ENCODE measurements at regions not wholly inside any gene's neighbourhood (a gene's known extent, or its start where the extent isn't known, plus 50 kb on each side); places are given as distances from the start of the nearest gene placed in this dataset.

- TF ChIP-seq, protein P1, sequence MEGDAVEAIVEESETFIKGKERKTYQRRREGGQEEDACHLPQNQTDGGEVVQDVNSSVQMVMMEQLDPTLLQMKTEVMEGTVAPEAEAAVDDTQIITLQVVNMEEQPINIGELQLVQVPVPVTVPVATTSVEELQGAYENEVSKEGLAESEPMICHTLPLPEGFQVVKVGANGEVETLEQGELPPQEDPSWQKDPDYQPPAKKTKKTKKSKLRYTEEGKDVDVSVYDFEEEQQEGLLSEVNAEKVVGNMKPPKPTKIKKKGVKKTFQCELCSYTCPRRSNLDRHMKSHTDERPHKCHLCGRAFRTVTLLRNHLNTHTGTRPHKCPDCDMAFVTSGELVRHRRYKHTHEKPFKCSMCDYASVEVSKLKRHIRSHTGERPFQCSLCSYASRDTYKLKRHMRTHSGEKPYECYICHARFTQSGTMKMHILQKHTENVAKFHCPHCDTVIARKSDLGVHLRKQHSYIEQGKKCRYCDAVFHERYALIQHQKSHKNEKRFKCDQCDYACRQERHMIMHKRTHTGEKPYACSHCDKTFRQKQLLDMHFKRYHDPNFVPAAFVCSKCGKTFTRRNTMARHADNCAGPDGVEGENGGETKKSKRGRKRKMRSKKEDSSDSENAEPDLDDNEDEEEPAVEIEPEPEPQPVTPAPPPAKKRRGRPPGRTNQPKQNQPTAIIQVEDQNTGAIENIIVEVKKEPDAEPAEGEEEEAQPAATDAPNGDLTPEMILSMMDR (conservative IDR thresholded peaks at IDR 0.05): no peak
- TF ChIP-seq EZH2 (IDR thresholded peaks at IDR 0.05; ENCODE audit: low read depth): no peak
- no peak overlapping the region for H2AFZ ChIP-seq
- no peak overlapping the region for H3K4me2 ChIP-seq
- no peaks in the 10 kb centered on the region for H3K9me3 ChIP-seq (ENCODE audit: insufficient read depth, low read depth)
- H4K20me1 ChIP-seq (ENCODE audit: insufficient read depth): no peaks in the 10 kb centered on the region
- H3K27me3 ChIP-seq (ENCODE audit: insufficient read depth, low read depth): no peaks in the 10 kb centered on the region
- no peak overlapping the region for H3K27ac ChIP-seq
- H3F3A ChIP-seq (ENCODE audit: insufficient read depth, low read depth): no peaks in the 10 kb centered on the region
- H3K4me1 ChIP-seq (replicated peaks; ENCODE audit: insufficient read depth): no peaks in the 10 kb centered on the region
- H3K36me3 ChIP-seq (ENCODE audit: low read depth): no peaks in the 10 kb centered on the region
- BruUV-seq (replicated peaks): no TSS peak
- no peaks in the 10 kb centered on the region; the same call in 1 of the 2 replicates for H3K9me2 ChIP-seq (ENCODE audit: insufficient read depth)
- intact Hi-C loops (cut with micrococcal nuclease; ENCODE audit: unreplicated experiment): no loop called here
- CTCF ChIA-PET: no interaction called here
- DNase-seq: no peak
- no peak overlapping the region for H3K4me3 ChIP-seq
- POLR2A ChIA-PET (ENCODE audit: unreplicated experiment): no interaction called here
- H3K79me2 ChIP-seq (ENCODE audit: low read depth): no peaks in the 10 kb centered on the region
Observed at GRCh38 chr12:85393606-85394005, 113.6 kb downstream of the ALX1 start.

- Histone ChIP-seq H3K27me3 (ENCODE audit: insufficient read depth, low read depth) (no peaks in the 10 kb centered on the region), H3K4me2 (no peak overlapping the region), H3K4me1 (replicated peaks; ENCODE audit: insufficient read depth) (no peaks in the 10 kb centered on the region), H3F3A (ENCODE audit: insufficient read depth, low read depth) (no peaks in the 10 kb centered on the region), H2AFZ (no peak overlapping the region), H3K4me3 (no peak overlapping the region), H4K20me1 (ENCODE audit: insufficient read depth) (no peaks in the 10 kb centered on the region), H3K27ac (no peak overlapping the region), H3K79me2 (ENCODE audit: low read depth) (no peaks in the 10 kb centered on the region), H3K36me3 (ENCODE audit: low read depth) (no peaks in the 10 kb centered on the region), H3K9me2 (ENCODE audit: insufficient read depth) (no peaks in the 10 kb centered on the region; the same call in 1 of the 2 replicates), H3K9me3 (ENCODE audit: insufficient read depth, low read depth) (no peaks in the 10 kb centered on the region)
- ChIA-PET POLR2A (ENCODE audit: unreplicated experiment) (no interaction called here), CTCF (no interaction called here)
- no peak for TF ChIP-seq EZH2 (IDR thresholded peaks at IDR 0.05; ENCODE audit: low read depth)
- TF ChIP-seq, protein P1 (conservative IDR thresholded peaks at IDR 0.05): no peak
- no TSS peak for BruUV-seq (replicated peaks)
- no peak for DNase-seq
- intact Hi-C loops (cut with micrococcal nuclease; ENCODE audit: unreplicated experiment): no loop called here
Observed at GRCh38 chr12:85394065-85394464, 114.0 kb downstream of the ALX1 start.

DNA sequence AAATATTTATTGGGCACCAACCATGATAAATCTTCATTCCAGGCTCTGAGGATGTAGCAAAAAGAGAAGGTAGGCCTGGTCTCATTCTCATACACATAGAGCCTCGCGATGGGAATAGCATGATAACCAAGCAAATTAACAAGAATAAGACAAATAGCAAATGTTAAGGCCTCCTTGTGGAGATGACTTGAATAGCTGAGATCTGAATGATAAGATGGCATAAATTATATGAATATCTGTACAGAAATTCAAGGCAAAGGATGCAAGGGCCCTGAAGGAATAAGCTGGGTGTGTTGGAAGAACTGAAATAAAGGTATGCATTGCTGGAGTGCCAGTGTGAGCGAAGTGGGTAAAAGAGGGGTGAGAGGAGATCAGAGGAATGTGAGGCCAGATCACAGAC lies 114.8 kb downstream of the ALX1 start:
- POLR2A ChIA-PET (ENCODE audit: unreplicated experiment): no interaction called here
- Histone ChIP-seq H3K79me2 (ENCODE audit: low read depth) (no peaks in the 10 kb centered on the region), H3K9me2 (ENCODE audit: insufficient read depth) (no peaks in the 10 kb centered on the region; the same call in 1 of the 2 replicates), H3K36me3 (ENCODE audit: low read depth) (no peaks in the 10 kb centered on the region), H3K9me3 (ENCODE audit: insufficient read depth, low read depth) (no peaks in the 10 kb centered on the region), H3K4me2 (no peak overlapping the region), H3K4me1 (replicated peaks; ENCODE audit: insufficient read depth) (no peaks in the 10 kb centered on the region), H3F3A (ENCODE audit: insufficient read depth, low read depth) (no peaks in the 10 kb centered on the region), H3K4me3 (no peak overlapping the region), H2AFZ (no peak overlapping the region), H3K27ac (no peak overlapping the region), H3K27me3 (ENCODE audit: insufficient read depth, low read depth) (no peaks in the 10 kb centered on the region), H4K20me1 (ENCODE audit: insufficient read depth) (no peaks in the 10 kb centered on the region)
- CTCF ChIA-PET: no interaction called here
- BruUV-seq (replicated peaks): no TSS peak
- DNase-seq: no peak
- TF ChIP-seq, protein P1 (conservative IDR thresholded peaks at IDR 0.05): no peak
- TF ChIP-seq EZH2 (IDR thresholded peaks at IDR 0.05; ENCODE audit: low read depth): no peak
- intact Hi-C loops (cut with micrococcal nuclease; ENCODE audit: unreplicated experiment): no loop called here

Measured in PC-9 (cell line).